Esophagus muscularis mucosa (tissue), 4 donors: ENCODE measurements at regions not wholly inside any gene's neighbourhood (a gene's known extent, or its start where the extent isn't known, plus 50 kb on each side); places are given as distances from the start of the nearest gene placed in this dataset.

ENCODE experiments used
- CTCF ChIP-seq, 3 experiments: fragments of 200-600 bp in 2 of 3; fragments of 450-650 bp in 1 of 3; sonication (generic) in 2 of 3; IDR thresholded peaks; one replicate each; pipeline ENCODE4 v1.5.1; 2017 to 2019; ENCODE audit warnings: antibody characterized with exemption in 3 of 3, mild to moderate bottlenecking in 2 of 3, moderate library complexity in 1 of 3
- EP300 ChIP-seq: sonication (generic); formaldehyde crosslinking; IDR thresholded peaks from one replicate; pipeline ENCODE4 v1.6.1; 2017; ENCODE audit warnings: antibody characterized with exemption
- POLR2AphosphoS5 ChIP-seq, 2 donors: sonication (generic); formaldehyde crosslinking; IDR thresholded peaks; one replicate each; pipeline ENCODE4 v1.6.1; 2017; ENCODE audit warnings: antibody characterized with exemption in 2 of 2

- TF ChIP-seq CTCF (IDR thresholded peaks at IDR 0.05) (no peak), POLR2AphosphoS5 (IDR thresholded peaks at IDR 0.05) (no peak), EP300 (no peak)
These were observed 340.9 kb downstream of the RASEF start for GRCh38 chr9:82722051-82722450.
